GM19452 (cell line): ENCODE measurements at regions not wholly inside any gene's neighbourhood (a gene's known extent, or its start where the extent isn't known, plus 50 kb on each side); places are given as distances from the start of the nearest gene placed in this dataset.
"Not testable (repeated sequence)": the region's sequence is repeated elsewhere in the genome, so short reads cannot be mapped to it uniquely, and the experiment has no call there.

Source experiments
- ATAC-seq: cut with Tn5 transposase; IDR thresholded peaks from one replicate; pipeline ENCODE4 v1.9.1; 2021; ENCODE audit not compliant: unreplicated experiment

GRCh38 chr17:31629696-31630470 is 229.2 kb downstream of the COPRS start:
- no peak for ATAC-seq

GRCh38 chr17:31627960-31628359 is 231.1 kb downstream of the COPRS start:
- no peak for ATAC-seq

- no peak for ATAC-seq
Observed at GRCh38 chr17:31623990-31624389, 232.5 kb downstream of the RAB11FIP4 start.

GRCh38 chr17:31622500-31622899 is 231.0 kb downstream of the RAB11FIP4 start:
- no peak for ATAC-seq

GRCh38 chr17:31621566-31621965 is 230.1 kb downstream of the RAB11FIP4 start:
- ATAC-seq = no peak

- ATAC-seq = not testable (repeated sequence)
Observed at GRCh38 chr17:31611053-31611452, 219.6 kb downstream of the RAB11FIP4 start.

- ATAC-seq = no peak
Observed at GRCh38 chr17:31609996-31610910, 218.8 kb downstream of the RAB11FIP4 start.

- ATAC-seq = no peak
Observed at GRCh38 chr17:31609331-31609730, 217.9 kb downstream of the RAB11FIP4 start.

- no peak for ATAC-seq
Observed at GRCh38 chr17:31608659-31609254, 217.3 kb downstream of the RAB11FIP4 start.

GRCh38 chr17:31605761-31606160 is 214.3 kb downstream of the RAB11FIP4 start:
- no peak for ATAC-seq

- no peak for ATAC-seq
Observed at GRCh38 chr17:31604936-31605335, 213.5 kb downstream of the RAB11FIP4 start.

- not testable (repeated sequence) for ATAC-seq
Observed at GRCh38 chr17:31600144-31600543, 208.7 kb downstream of the RAB11FIP4 start.

GRCh38 chr17:31598921-31599571 is 207.6 kb downstream of the RAB11FIP4 start:
- no peak for ATAC-seq

GRCh38 chr17:31598399-31598782 is 206.9 kb downstream of the RAB11FIP4 start:
- no peak for ATAC-seq

GRCh38 chr17:31597646-31598398 is 206.3 kb downstream of the RAB11FIP4 start:
- no peak for ATAC-seq

GRCh38 chr17:31596382-31597323 is 205.2 kb downstream of the RAB11FIP4 start:
- peak; percentile 81 for ATAC-seq

- ATAC-seq = no peak
Observed at GRCh38 chr17:31595666-31596381, 204.3 kb downstream of the RAB11FIP4 start.

GRCh38 chr17:31595076-31595475 is 203.6 kb downstream of the RAB11FIP4 start:
- no peak for ATAC-seq

- no peak for ATAC-seq
Observed at GRCh38 chr17:31594416-31594815, 202.9 kb downstream of the RAB11FIP4 start.
